Epithelial cell of proximal tubule (primary cell): ENCODE measurements at regions not wholly inside any gene's neighbourhood (a gene's known extent, or its start where the extent isn't known, plus 50 kb on each side); places are given as distances from the start of the nearest gene placed in this dataset.
A peak's percentile ranks its signal among the peaks of the same experiment; 100 is the strongest.

ENCODE experiments used
- DNase-seq: peaks from one replicate; pipeline ENCODE4 v3.0.0-alpha.2; 2011; ENCODE audit warnings: low read depth
- H3K4me3 ChIP-seq: 2 replicates; pipeline ENCODE4 v1.5.1; 2011; ENCODE audit warnings: low read depth, mild to moderate bottlenecking, low read length
- CTCF ChIP-seq: conservative IDR thresholded peaks from 2 replicates; pipeline ENCODE4 v1.5.1; 2012; ENCODE audit warnings: low read depth, mild to moderate bottlenecking, low read length

- no peak overlapping the region for H3K4me3 ChIP-seq
- no peak for DNase-seq
- no peak for TF ChIP-seq CTCF
Measured at GRCh38 chr18:34048423-34048822, 176.3 kb downstream of the NOL4 start.

DNA sequence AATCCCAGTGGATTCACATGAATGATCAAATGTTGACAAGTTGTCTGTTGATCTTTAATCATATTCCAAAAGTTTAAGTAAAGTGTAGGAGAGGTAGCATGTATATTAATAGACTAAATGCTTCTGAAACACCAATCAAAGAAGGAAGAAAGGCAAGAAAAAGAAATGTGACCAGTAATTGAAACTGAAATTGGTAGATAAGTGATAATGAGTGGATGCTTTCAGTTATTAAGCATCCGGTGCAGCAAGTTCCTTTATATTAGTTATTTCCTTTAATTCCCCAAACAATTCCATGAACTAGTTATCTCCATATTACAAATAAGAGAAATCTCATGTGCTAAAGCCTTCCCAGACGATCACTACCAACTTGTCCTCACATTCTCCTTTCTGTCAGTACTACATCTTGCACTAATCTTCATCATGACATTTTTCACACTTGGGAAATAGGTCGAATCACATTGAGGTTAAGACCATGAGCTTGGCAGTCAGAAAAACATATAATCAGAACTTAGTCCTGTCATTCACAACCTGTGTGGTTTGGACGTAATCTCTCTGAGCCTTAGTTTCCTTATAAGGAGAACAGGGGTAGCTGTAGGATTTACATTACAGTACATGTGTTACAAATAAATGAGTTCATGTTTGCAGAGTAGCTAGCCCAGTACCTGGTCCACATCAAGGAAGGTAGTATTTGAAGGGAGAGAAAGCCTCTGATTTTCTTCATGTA lies 182.1 kb downstream of the NOL4 start:
- no peak for TF ChIP-seq CTCF
- DNase-seq, result no peak
- H3K4me3 ChIP-seq, result no peak overlapping the region

DNA sequence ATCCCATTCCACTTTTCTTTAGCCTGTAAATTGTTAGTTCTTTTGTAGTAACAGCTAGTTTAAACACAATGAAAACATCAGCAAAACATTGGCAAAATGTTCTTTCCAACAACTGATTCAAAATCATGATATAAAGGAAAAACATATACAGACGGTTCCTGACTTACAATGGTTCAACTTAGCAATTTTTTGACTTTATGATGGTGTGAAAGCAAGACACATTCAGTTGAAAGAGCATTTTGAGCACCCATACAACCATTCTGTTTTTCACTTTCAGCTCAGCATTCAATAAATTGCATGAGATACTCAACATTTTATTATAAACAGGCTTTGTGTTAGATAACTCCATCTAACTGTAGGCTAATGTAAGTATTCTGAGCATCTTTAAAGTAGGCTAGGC lies 185.1 kb downstream of the NOL4 start:
- peak overlapping the region; percentile 15 for H3K4me3 ChIP-seq
- TF ChIP-seq CTCF, result no peak
- DNase-seq, result no peak

DNA sequence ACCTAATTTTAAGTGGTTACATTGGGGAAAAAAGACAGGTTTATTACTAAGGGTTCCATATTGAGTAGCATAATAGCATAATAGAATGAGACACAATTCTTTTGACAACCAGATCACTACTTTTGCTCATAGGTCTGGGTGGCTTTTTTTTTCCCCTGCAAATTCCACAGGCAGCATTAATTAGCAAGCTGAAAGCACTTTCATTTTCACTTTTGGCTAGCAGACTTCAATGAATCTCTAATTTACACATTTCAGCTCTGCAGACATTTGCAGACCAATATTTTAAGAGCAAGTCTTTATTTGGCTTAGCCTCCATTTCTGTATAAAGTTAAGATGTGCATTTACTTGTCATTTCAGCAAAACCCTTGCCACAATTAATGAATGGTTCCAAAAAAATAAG lies 185.5 kb downstream of the NOL4 start:
- DNase-seq, result no peak
- peak overlapping the region; percentile 15 for H3K4me3 ChIP-seq
- no peak for TF ChIP-seq CTCF

GRCh38 chr18:34038086-34038485 lies 186.6 kb downstream of the NOL4 start:
- H3K4me3 ChIP-seq, result no peak overlapping the region
- TF ChIP-seq CTCF, result no peak
- no peak for DNase-seq

DNA sequence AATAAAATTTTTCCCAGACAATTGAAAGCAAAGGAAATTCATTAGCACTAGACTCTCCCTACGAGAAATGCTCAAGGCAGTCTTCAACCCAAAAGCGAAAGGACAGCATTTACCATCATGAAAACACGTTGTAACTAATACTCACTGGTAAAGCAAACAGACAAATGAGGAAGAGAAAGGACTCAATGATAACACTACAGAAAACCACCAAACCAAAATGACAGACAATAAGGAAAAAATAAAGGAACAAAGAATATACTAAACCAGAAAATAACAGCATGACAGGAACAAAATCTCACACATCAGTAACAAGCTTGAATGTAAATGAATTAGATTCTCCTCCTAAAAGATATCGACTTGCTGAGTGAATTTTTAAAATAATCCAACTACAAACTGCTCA lies 190.7 kb downstream of the NOL4 start:
- DNase-seq, result no peak
- H3K4me3 ChIP-seq, result no peak overlapping the region
- TF ChIP-seq CTCF, result no peak

GRCh38 chr18:34031810-34032209 lies 192.9 kb downstream of the NOL4 start:
- DNase-seq, result no peak
- no peak overlapping the region for H3K4me3 ChIP-seq
- TF ChIP-seq CTCF, result no peak
